Astrocyte (in vitro differentiated cells and primary cell): ENCODE measurements at regions not wholly inside any gene's neighbourhood (a gene's known extent, or its start where the extent isn't known, plus 50 kb on each side); places are given as distances from the start of the nearest gene placed in this dataset.

ENCODE experiments used
- DNase-seq: peaks from one replicate; pipeline ENCODE4 v3.0.0-alpha.2; 2010; ENCODE audit warnings: low read depth
- FAIRE-seq: peaks from 2 replicates; lab custom pipeline; 2011; peaks lifted over from hg19 to GRCh38; lab: Jason Lieb, UNC
- H2AFZ ChIP-seq: 2 replicates; pipeline ENCODE4 v1.6.0; 2012; ENCODE audit warnings: low read depth, low read length, inconsistent platforms
- H3K27ac ChIP-seq: 2 replicates; pipeline ENCODE4 v1.5.1; 2011; ENCODE audit warnings: low read depth, low read length, inconsistent platforms
- H3K27me3 ChIP-seq: 2 replicates; pipeline ENCODE4 v1.6.0; 2011; ENCODE audit warnings: low read length, inconsistent platforms; ENCODE audit not compliant: insufficient read depth
- H3K36me3 ChIP-seq: 2 replicates; pipeline ENCODE4 v1.5.1; 2011; ENCODE audit warnings: low read length, inconsistent platforms; ENCODE audit not compliant: insufficient read depth
- H3K4me1 ChIP-seq: 2 replicates; pipeline ENCODE4 v1.5.1; 2011; ENCODE audit warnings: low read length, inconsistent platforms; ENCODE audit not compliant: insufficient read depth
- H3K4me2 ChIP-seq: 2 replicates; pipeline ENCODE4 v1.6.0; 2012; ENCODE audit warnings: low read length, inconsistent platforms
- H3K4me3 ChIP-seq: 2 replicates; pipeline ENCODE4 v1.5.1; 2011; ENCODE audit warnings: low read depth, mild to moderate bottlenecking, low read length, inconsistent platforms; ENCODE audit not compliant: insufficient read depth
- H3K79me2 ChIP-seq: 2 replicates; pipeline ENCODE4 v1.6.0; 2012; ENCODE audit warnings: mild to moderate bottlenecking, low read length, inconsistent platforms; ENCODE audit not compliant: insufficient read depth
- H3K9ac ChIP-seq: 2 replicates; pipeline ENCODE4 v1.6.0; 2012; ENCODE audit warnings: mild to moderate bottlenecking, low read length, inconsistent platforms
- H3K9me3 ChIP-seq: 2 replicates; pipeline ENCODE4 v1.5.1; 2012; ENCODE audit warnings: low read depth, mild to moderate bottlenecking, low read length, inconsistent platforms; ENCODE audit not compliant: insufficient read depth
- H4K20me1 ChIP-seq: 2 replicates; pipeline ENCODE4 v1.6.0; 2012; ENCODE audit warnings: low read length, inconsistent platforms; ENCODE audit not compliant: insufficient read depth
- H3K27ac Mint-ChIP-seq: one replicate; pipeline ENCODE4 v1.8.0; 2021; ENCODE audit warnings: mild to moderate bottlenecking, mixed read lengths; ENCODE audit not compliant: unreplicated experiment
- H3K27me3 Mint-ChIP-seq: one replicate; pipeline ENCODE4 v1.8.0; 2021; ENCODE audit warnings: low read depth, mixed read lengths; ENCODE audit not compliant: unreplicated experiment
- H3K36me3 Mint-ChIP-seq: one replicate; pipeline ENCODE4 v1.8.0; 2021; ENCODE audit warnings: low read depth, mixed read lengths; ENCODE audit not compliant: unreplicated experiment
- H3K4me1 Mint-ChIP-seq: one replicate; pipeline ENCODE4 v1.8.0; 2021; ENCODE audit warnings: low read depth, mixed read lengths; ENCODE audit not compliant: unreplicated experiment
- H3K4me3 Mint-ChIP-seq: one replicate; pipeline ENCODE4 v1.8.0; 2021; ENCODE audit warnings: mild to moderate bottlenecking, moderate library complexity, mixed read lengths; ENCODE audit not compliant: unreplicated experiment
- H3K9me3 Mint-ChIP-seq: one replicate; pipeline ENCODE4 v1.8.0; 2021; ENCODE audit warnings: mild to moderate bottlenecking, mixed read lengths; ENCODE audit not compliant: unreplicated experiment
- EZH2 ChIP-seq: IDR thresholded peaks from 2 replicates; pipeline ENCODE4 v1.6.1; 2012; ENCODE audit warnings: mild to moderate bottlenecking, low read length, inconsistent platforms; ENCODE audit not compliant: insufficient read depth
- TF ChIP-seq, protein P1 (sequence below): IDR thresholded peaks from 2 replicates; pipeline ENCODE4 v1.5.1; 2011; ENCODE audit warnings: low read depth, mild to moderate bottlenecking, inconsistent platforms, low read length, moderate library complexity; ENCODE audit not compliant: insufficient read depth

DNA sequence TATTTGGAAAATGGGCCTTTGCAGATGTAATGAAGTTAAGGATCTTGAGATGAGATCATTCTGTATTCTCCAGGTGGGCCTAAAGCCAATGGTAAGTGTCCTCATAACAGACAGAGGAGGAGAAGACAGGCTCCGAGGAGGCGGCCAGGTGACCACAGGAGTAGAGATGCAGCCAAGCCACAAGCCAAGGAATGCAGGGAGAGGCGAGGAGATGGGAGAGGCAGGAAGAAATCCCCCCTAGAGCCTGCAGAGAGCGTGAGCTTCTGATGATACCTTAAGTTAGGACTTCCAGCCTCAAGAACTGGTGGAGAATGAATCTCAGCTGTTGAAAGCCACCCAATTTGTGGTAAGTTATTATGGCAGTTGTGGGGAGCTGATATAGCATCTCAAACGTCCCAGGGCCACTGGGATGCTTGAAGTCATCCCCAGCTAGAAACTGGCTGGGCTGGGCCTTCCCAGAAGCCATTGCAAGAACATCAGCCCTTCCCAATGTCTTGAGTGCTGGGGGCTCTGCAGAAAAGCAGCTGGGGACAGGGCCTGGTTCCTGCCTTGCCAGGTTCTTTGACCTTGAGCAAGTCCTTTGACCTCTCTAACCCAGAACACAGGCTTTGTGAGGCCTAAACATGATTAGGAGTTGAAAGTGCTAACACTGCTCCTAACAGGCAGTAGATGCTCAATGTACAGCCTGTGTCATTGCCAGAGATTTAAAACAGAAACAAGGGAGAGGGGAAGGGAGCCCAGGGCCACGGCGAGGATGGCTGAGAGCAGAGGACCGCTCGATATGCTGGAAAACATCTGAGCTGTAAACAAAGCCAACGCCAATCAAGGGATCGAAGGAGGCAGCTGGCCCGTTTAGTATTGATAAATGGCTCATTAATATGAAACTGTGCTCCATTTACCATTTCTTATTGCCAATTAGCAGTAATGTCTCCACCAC is 632.3 kb downstream of the TBC1D22A start:
- H3K27me3 Mint-ChIP-seq: no peaks in the 10 kb centered on the region
- H3K27ac Mint-ChIP-seq: no peak overlapping the region
- H3K9me3 Mint-ChIP-seq: peaks cover 13% of the 10 kb centered on the region
- FAIRE-seq (no peak), DNase-seq (no peak)
- H3K9me3 ChIP-seq: peaks cover 4% of the 10 kb centered on the region
- no peak overlapping the region for H3K9ac ChIP-seq
- no peak overlapping the region for H3K4me2 ChIP-seq
- no peak overlapping the region for H3K27ac ChIP-seq
- no peak overlapping the region for H3K4me3 Mint-ChIP-seq
- H3K4me1 ChIP-seq: no peaks in the 10 kb centered on the region
- no peak overlapping the region for H3K4me3 ChIP-seq
- H2AFZ ChIP-seq: no peak overlapping the region
- H3K27me3 ChIP-seq: no peaks in the 10 kb centered on the region
- no peaks in the 10 kb centered on the region for H4K20me1 ChIP-seq
- H3K36me3 Mint-ChIP-seq: no peaks in the 10 kb centered on the region
- no peaks in the 10 kb centered on the region for H3K36me3 ChIP-seq
- H3K79me2 ChIP-seq: no peaks in the 10 kb centered on the region
- no peaks in the 10 kb centered on the region for H3K4me1 Mint-ChIP-seq
- TF ChIP-seq, protein P1, sequence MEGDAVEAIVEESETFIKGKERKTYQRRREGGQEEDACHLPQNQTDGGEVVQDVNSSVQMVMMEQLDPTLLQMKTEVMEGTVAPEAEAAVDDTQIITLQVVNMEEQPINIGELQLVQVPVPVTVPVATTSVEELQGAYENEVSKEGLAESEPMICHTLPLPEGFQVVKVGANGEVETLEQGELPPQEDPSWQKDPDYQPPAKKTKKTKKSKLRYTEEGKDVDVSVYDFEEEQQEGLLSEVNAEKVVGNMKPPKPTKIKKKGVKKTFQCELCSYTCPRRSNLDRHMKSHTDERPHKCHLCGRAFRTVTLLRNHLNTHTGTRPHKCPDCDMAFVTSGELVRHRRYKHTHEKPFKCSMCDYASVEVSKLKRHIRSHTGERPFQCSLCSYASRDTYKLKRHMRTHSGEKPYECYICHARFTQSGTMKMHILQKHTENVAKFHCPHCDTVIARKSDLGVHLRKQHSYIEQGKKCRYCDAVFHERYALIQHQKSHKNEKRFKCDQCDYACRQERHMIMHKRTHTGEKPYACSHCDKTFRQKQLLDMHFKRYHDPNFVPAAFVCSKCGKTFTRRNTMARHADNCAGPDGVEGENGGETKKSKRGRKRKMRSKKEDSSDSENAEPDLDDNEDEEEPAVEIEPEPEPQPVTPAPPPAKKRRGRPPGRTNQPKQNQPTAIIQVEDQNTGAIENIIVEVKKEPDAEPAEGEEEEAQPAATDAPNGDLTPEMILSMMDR: no peak
- no peak for TF ChIP-seq EZH2

DNA sequence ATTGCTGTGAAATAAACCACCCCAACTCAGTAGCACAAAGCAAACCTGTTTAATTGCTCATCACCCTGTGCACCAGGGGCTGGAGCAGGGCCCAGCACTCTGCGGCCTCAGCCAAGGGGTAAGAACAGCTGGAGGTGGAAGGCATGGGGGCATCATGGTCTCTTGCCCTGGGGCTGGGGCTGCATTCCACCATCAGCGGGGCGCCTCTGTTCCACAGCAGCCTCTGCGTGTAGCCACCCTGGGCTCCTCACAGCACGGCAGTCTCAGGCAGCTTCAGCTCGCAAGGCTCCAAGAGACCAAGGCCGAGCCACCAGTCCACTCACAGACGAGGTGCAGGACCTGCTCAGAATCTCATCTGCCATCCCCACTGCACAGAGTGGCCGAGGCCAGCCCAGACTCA is 630.7 kb downstream of the TBC1D22A start:
- no peaks in the 10 kb centered on the region for H3K27me3 Mint-ChIP-seq
- no peak overlapping the region for H3K4me3 Mint-ChIP-seq
- H3K27ac Mint-ChIP-seq: no peak overlapping the region
- Histone ChIP-seq H2AFZ (no peak overlapping the region), H3K79me2 (no peaks in the 10 kb centered on the region), H3K27ac (no peak overlapping the region), H3K4me3 (no peak overlapping the region), H3K27me3 (no peaks in the 10 kb centered on the region), H4K20me1 (no peaks in the 10 kb centered on the region), H3K4me2 (no peak overlapping the region), H3K36me3 (no peaks in the 10 kb centered on the region), H3K9ac (no peak overlapping the region), H3K9me3 (peaks cover 4% of the 10 kb centered on the region), H3K4me1 (no peaks in the 10 kb centered on the region)
- H3K4me1 Mint-ChIP-seq: no peaks in the 10 kb centered on the region
- TF ChIP-seq, protein P1: no peak
- TF ChIP-seq EZH2: no peak
- FAIRE-seq: no peak
- H3K9me3 Mint-ChIP-seq: peaks cover 15% of the 10 kb centered on the region
- no peaks in the 10 kb centered on the region for H3K36me3 Mint-ChIP-seq
- DNase-seq: no peak

DNA sequence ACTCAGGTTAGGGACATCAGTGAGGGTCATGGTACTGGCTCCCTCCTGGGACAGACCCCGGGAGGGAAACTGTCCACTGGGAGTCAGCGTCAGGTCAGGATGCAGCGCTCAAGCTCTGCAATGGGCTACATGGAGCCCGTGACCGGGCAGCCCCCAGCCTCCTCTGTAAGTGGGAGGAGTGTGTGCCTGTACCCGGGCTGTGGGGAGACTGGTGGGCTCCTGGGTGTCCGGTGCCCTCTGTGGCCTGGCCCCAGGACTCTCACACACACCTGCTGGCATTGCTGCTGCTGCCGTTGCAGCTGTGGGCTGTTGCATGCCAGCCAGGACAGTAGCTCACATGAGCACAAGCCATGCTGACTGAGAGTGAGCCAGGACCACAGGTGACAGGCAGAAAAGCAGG is 630.3 kb downstream of the TBC1D22A start:
- FAIRE-seq (no peak), DNase-seq (no peak)
- Histone ChIP-seq H3K4me1 (no peaks in the 10 kb centered on the region), H3K4me2 (no peak overlapping the region), H3K4me3 (no peak overlapping the region), H3K79me2 (no peaks in the 10 kb centered on the region), H2AFZ (no peak overlapping the region), H3K27me3 (no peaks in the 10 kb centered on the region), H4K20me1 (no peaks in the 10 kb centered on the region), H3K9me3 (peaks cover 4% of the 10 kb centered on the region), H3K27ac (no peak overlapping the region), H3K9ac (no peak overlapping the region), H3K36me3 (no peaks in the 10 kb centered on the region)
- TF ChIP-seq, protein P1: no peak
- TF ChIP-seq EZH2: no peak
- H3K9me3 Mint-ChIP-seq: peaks cover 15% of the 10 kb centered on the region
- H3K27ac Mint-ChIP-seq: no peak overlapping the region
- no peak overlapping the region for H3K4me3 Mint-ChIP-seq
- no peaks in the 10 kb centered on the region for H3K36me3 Mint-ChIP-seq
- H3K4me1 Mint-ChIP-seq: no peaks in the 10 kb centered on the region
- no peaks in the 10 kb centered on the region for H3K27me3 Mint-ChIP-seq
